Endothelial cell of umbilical vein (primary cell): ENCODE measurements at regions not wholly inside any gene's neighbourhood (a gene's known extent, or its start where the extent isn't known, plus 50 kb on each side); places are given as distances from the start of the nearest gene placed in this dataset.
"Not testable (repeated sequence)": the region's sequence is repeated elsewhere in the genome, so short reads cannot be mapped to it uniquely, and the experiment has no call there.

Source experiments
- BruUV-seq: library from RNA; stranded (reverse); fragments of 400-500 nt; replicated peaks from 2 replicates; lab custom pipeline; 2021; lab: Mats Ljungman, UMichigan
- CTCF ChIA-PET: fragments of 300-600, 350-600 bp; sonication (Branson Sonifier 250); formaldehyde crosslinking; loops from one replicate; lab custom pipeline; 2021; ENCODE audit warnings: antibody characterized with exemption, inconsistent platforms; lab: Charles Lee
- POLR2A ChIA-PET: fragments of 300-600, 350-600 bp; sonication (Branson Sonifier 250); formaldehyde crosslinking; loops from one replicate; lab custom pipeline; 2021; ENCODE audit warnings: antibody characterized with exemption, inconsistent platforms; lab: Charles Lee
- DNase-seq: peaks from one replicate; pipeline ENCODE4 v3.0.0-alpha.2; 2011; ENCODE audit warnings: low read depth, low spot score
- FAIRE-seq: peaks from 2 replicates; lab custom pipeline; 2011; peaks lifted over from hg19 to GRCh38; lab: Jason Lieb, UNC
- H2AFZ ChIP-seq: 2 replicates; pipeline ENCODE4 v1.6.0; 2012; ENCODE audit warnings: low read depth, low read length, control low read depth, inconsistent platforms
- H3K27ac ChIP-seq: 2 replicates; pipeline ENCODE4 v1.5.1; 2011; ENCODE audit warnings: low read depth, mild to moderate bottlenecking, control low read depth, low read length, moderate library complexity; ENCODE audit not compliant: insufficient read depth
- H3K27me3 ChIP-seq, 2 experiments: 2 replicates each; pipeline versions ENCODE4 v1.6.0 to v1.6.1; 2011; ENCODE audit warnings: low read length in 2 of 2, mixed read lengths in 1 of 2; ENCODE audit not compliant: control insufficient read depth in 2 of 2, insufficient read depth in 2 of 2
- H3K36me3 ChIP-seq, 2 experiments: 2 replicates in 1 of 2; 3 replicates in 1 of 2; pipeline ENCODE4 v1.5.1; 2011; ENCODE audit warnings: low read length in 2 of 2, mild to moderate bottlenecking in 1 of 2, moderate library complexity in 1 of 2; ENCODE audit not compliant: control insufficient read depth in 2 of 2, insufficient read depth in 2 of 2; ENCODE audit errors: extremely low read depth in 1 of 2
- H3K4me1 ChIP-seq: 3 replicates; pipeline ENCODE4 v1.5.1; 2011; ENCODE audit warnings: mild to moderate bottlenecking, low read length; ENCODE audit not compliant: control insufficient read depth, insufficient read depth; ENCODE audit errors: extremely low read depth
- H3K4me2 ChIP-seq: 2 replicates; pipeline ENCODE4 v1.6.1; 2011; ENCODE audit warnings: low read length, control low read depth, mixed read lengths; ENCODE audit not compliant: insufficient read depth
- H3K4me3 ChIP-seq, 3 experiments: fragments of 200-600 bp in 1 of 3; sonication (generic), shearing (Covaris generic) in 1 of 3; replicated peaks in 1 of 3; 2 replicates each; pipeline ENCODE4 v1.5.1; 2011 to 2016; ENCODE audit warnings: control low read depth in 3 of 3, low read length in 3 of 3, mild to moderate bottlenecking in 2 of 3, inconsistent platforms in 1 of 3, low read depth in 1 of 3, moderate library complexity in 1 of 3; ENCODE audit not compliant: insufficient read depth in 1 of 3
- H3K79me2 ChIP-seq: 2 replicates; pipeline ENCODE4 v1.6.0; 2012; ENCODE audit warnings: low read length, inconsistent platforms; ENCODE audit not compliant: control insufficient read depth, insufficient read depth
- H3K9ac ChIP-seq: replicated peaks from 2 replicates; pipeline ENCODE3; 2011; ENCODE audit warnings: low read length, control low read depth; ENCODE audit not compliant: insufficient read depth; ENCODE audit errors: extremely low read depth
- H3K9me1 ChIP-seq: replicated peaks from 3 replicates; pipeline ENCODE4 v1.6.0; 2011; ENCODE audit warnings: mild to moderate bottlenecking, low read length; ENCODE audit not compliant: control insufficient read depth, insufficient read depth; ENCODE audit errors: extremely low read depth
- H3K9me3 ChIP-seq: replicated peaks from 2 replicates; pipeline ENCODE4 v1.5.1; 2012; ENCODE audit warnings: low read length, inconsistent platforms; ENCODE audit not compliant: control insufficient read depth, insufficient read depth
- H4K20me1 ChIP-seq: replicated peaks from 2 replicates; pipeline ENCODE3; 2011; ENCODE audit warnings: mild to moderate bottlenecking, low read length; ENCODE audit not compliant: control insufficient read depth, insufficient read depth; ENCODE audit errors: extremely low read depth
- dilution Hi-C: fragments of 300-500 bp; cut with MboI; formaldehyde crosslinking; loops from one replicate; pipeline ENCODE4 v1.15.0; 2019; ENCODE audit warnings: low sequenced_read_pairs; ENCODE audit not compliant: extremely low pct_ligation_motif_present
- intact Hi-C: fragments of 100-400 bp; cut with micrococcal nuclease; formaldehyde crosslinking; loops from one replicate; pipeline ENCODE4 v1.10.0; 2022

GRCh38 chr15:44856284-44856683, 100.2 kb upstream of the TERB2 start:
- H3K9ac ChIP-seq, H3K4me1 ChIP-seq, CTCF ChIA-PET, intact Hi-C loops, H3K4me3 ChIP-seq, H3K4me2 ChIP-seq, H3K27ac ChIP-seq, DNase-seq, POLR2A ChIA-PET, FAIRE-seq, dilution Hi-C loops, H3K9me1 ChIP-seq, H3K27me3 ChIP-seq, BruUV-seq, H3K9me3 ChIP-seq, H3K36me3 ChIP-seq, H4K20me1 ChIP-seq, H3K79me2 ChIP-seq, H2AFZ ChIP-seq: not testable (repeated sequence)

GRCh38 chr15:44857164-44857710, 99.2 kb upstream of the TERB2 start:
- not testable (repeated sequence) for FAIRE-seq

GRCh38 chr15:44859088-44859487, 97.4 kb upstream of the TERB2 start:
- H3K36me3 ChIP-seq, intact Hi-C loops, H3K27ac ChIP-seq, H3K9me3 ChIP-seq, H3K79me2 ChIP-seq, H3K4me1 ChIP-seq, dilution Hi-C loops, CTCF ChIA-PET, H4K20me1 ChIP-seq, POLR2A ChIA-PET, DNase-seq, BruUV-seq, H3K9ac ChIP-seq, H2AFZ ChIP-seq, H3K4me3 ChIP-seq, H3K4me2 ChIP-seq, FAIRE-seq, H3K27me3 ChIP-seq, H3K9me1 ChIP-seq: not testable (repeated sequence)

More at GRCh38 chr15:44857164-44857710, 99.2 kb upstream of the TERB2 start:
- H3K9me1 ChIP-seq, H2AFZ ChIP-seq, H3K27me3 ChIP-seq, H4K20me1 ChIP-seq, intact Hi-C loops, H3K79me2 ChIP-seq, DNase-seq, H3K9ac ChIP-seq, BruUV-seq, H3K4me3 ChIP-seq, H3K4me1 ChIP-seq, H3K9me3 ChIP-seq, POLR2A ChIA-PET, dilution Hi-C loops, H3K4me2 ChIP-seq, H3K27ac ChIP-seq, H3K36me3 ChIP-seq, CTCF ChIA-PET: not testable (repeated sequence)

DNA sequence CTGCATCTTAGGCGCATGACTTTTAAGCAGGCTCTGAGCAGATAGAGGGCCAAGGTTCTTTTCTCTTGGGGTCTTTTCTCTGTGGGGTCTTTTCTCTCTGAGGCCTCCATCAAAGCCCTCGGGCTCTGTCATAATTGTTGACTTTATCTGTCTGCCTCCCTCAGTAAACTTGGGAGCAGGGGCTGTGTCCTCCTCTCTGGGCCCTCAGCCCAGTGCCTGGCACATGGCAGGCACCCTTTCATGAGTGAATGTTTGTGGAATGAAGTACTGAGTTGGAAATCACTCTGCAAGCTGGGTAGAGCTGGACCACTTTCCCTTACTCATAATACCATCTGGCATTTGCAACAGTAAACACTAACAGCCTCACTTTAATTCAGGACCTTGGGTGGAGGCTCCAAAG, 96.3 kb upstream of the TERB2 start:
- DNase-seq, H2AFZ ChIP-seq, H3K36me3 ChIP-seq, H4K20me1 ChIP-seq, H3K4me1 ChIP-seq, dilution Hi-C loops, H3K9ac ChIP-seq, H3K79me2 ChIP-seq, FAIRE-seq, intact Hi-C loops, POLR2A ChIA-PET, H3K9me3 ChIP-seq, H3K27ac ChIP-seq, H3K27me3 ChIP-seq, H3K9me1 ChIP-seq, H3K4me2 ChIP-seq, H3K4me3 ChIP-seq, BruUV-seq, CTCF ChIA-PET: not testable (repeated sequence)
